HT1080 (cell line): ENCODE measurements at regions not wholly inside any gene's neighbourhood (a gene's known extent, or its start where the extent isn't known, plus 50 kb on each side); places are given as distances from the start of the nearest gene placed in this dataset.
"Not testable (repeated sequence)": the region's sequence is repeated elsewhere in the genome, so short reads cannot be mapped to it uniquely, and the experiment has no call there.

Source experiments
- DNase-seq: peaks from one replicate; pipeline ENCODE4 v3.0.0-alpha.2; 2015; ENCODE audit warnings: low read depth

GRCh38 chr1:219863816-219864215 lies 64.5 kb downstream of the SLC30A10 start:
- not testable (repeated sequence) for DNase-seq

GRCh38 chr1:219862366-219862765 lies 66.0 kb downstream of the SLC30A10 start:
- DNase-seq: no peak

GRCh38 chr1:219858980-219859379 lies 69.4 kb downstream of the SLC30A10 start:
- no peak for DNase-seq

GRCh38 chr1:219847215-219847855 lies 81.0 kb downstream of the SLC30A10 start:
- peak; percentile 17 for DNase-seq

GRCh38 chr1:219839595-219839994 lies 88.8 kb downstream of the SLC30A10 start:
- DNase-seq: not testable (repeated sequence)

- no peak for DNase-seq
Measured at GRCh38 chr1:219837994-219838294, 90.4 kb downstream of the SLC30A10 start.

GRCh38 chr1:219837274-219837993 lies 90.9 kb downstream of the SLC30A10 start:
- DNase-seq: peak; percentile 52

GRCh38 chr1:219834314-219834917 lies 93.9 kb downstream of the SLC30A10 start:
- no peak for DNase-seq

- no peak for DNase-seq
Measured at GRCh38 chr1:219833214-219833815, 95.0 kb downstream of the SLC30A10 start.

GRCh38 chr1:219826290-219826689 lies 102.1 kb downstream of the SLC30A10 start:
- no peak for DNase-seq

- no peak for DNase-seq
Measured at GRCh38 chr1:219825355-219825754, 103.0 kb downstream of the SLC30A10 start.

- no peak for DNase-seq
Measured at GRCh38 chr1:219824338-219824737, 104.0 kb downstream of the SLC30A10 start.

- no peak for DNase-seq
Measured at GRCh38 chr1:219820551-219820950, 107.8 kb downstream of the SLC30A10 start.

GRCh38 chr1:219817914-219818313 lies 110.4 kb downstream of the SLC30A10 start:
- DNase-seq: no peak

GRCh38 chr1:219813294-219813693 lies 115.1 kb downstream of the SLC30A10 start:
- no peak for DNase-seq

- DNase-seq: peak; percentile 82
Measured at GRCh38 chr1:219812491-219813203, 115.7 kb downstream of the SLC30A10 start.

GRCh38 chr1:219812086-219812485 lies 116.3 kb downstream of the SLC30A10 start:
- no peak for DNase-seq

- DNase-seq: no peak
Measured at GRCh38 chr1:219810451-219810850, 117.9 kb downstream of the SLC30A10 start.

GRCh38 chr1:219808790-219809189 lies 119.6 kb downstream of the SLC30A10 start:
- no peak for DNase-seq

GRCh38 chr1:219806642-219807041 lies 121.7 kb downstream of the SLC30A10 start:
- DNase-seq: peak; percentile 36

- DNase-seq: no peak
Measured at GRCh38 chr1:219806020-219806419, 122.3 kb downstream of the SLC30A10 start.

- DNase-seq: peak; percentile 41
Measured at GRCh38 chr1:219805191-219805590, 123.2 kb downstream of the SLC30A10 start.
